ENCODE measurements at regions not wholly inside any gene's neighbourhood (a gene's known extent, or its start where the extent isn't known, plus 50 kb on each side); places are given as distances from the start of the nearest gene placed in this dataset.

DNA sequence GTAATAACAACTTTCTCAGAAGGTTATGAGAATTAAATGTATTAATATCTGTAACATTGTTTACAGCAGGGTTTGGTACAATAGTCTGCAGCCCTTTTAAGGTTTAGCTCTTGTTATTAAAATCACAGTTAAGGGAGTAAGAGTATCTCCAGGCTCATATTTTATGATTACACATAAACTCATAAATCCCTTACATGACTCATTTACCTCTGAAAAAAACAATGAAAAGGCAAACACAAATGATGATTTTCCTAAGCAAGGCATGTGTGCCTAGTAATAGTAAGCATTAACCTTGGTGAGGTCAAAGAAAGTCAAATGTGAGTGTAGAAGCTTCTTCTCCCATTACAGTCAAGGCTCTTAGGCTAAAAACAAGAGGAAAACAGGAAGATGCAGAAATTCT lies 84.5 kb upstream of the ADGRL4 start:
- Histone ChIP-seq H3K18ac (ENCODE audit: extremely low read depth, low read length) (no peak overlapping the region), H3K9ac (replicated peaks in 1 of 4; ENCODE audit: extremely low read depth in 1 of 4, low read depth in 3 of 4, low read length in 3 of 4) (no peak overlapping the region), H4K5ac (ENCODE audit: insufficient read length, low read depth, low read length) (no peak overlapping the region), H3K36me3 (ENCODE audit: control insufficient read depth in 2 of 4, insufficient read depth in 4 of 4, low read length in 3 of 4) (no peaks in the 10 kb centered on the region), H3K4me3 (ENCODE audit: extremely low read depth in 1 of 4, insufficient read depth in 2 of 4, low read depth in 3 of 4, low read length in 4 of 4) (no peak overlapping the region), H2BK120ac (replicated peaks; ENCODE audit: low read depth, low read length) (no peak overlapping the region), H2BK15ac (ENCODE audit: low read length) (no peak overlapping the region), H2BK20ac (ENCODE audit: low read length) (no peak overlapping the region), H3K4me2 (ENCODE audit: insufficient read depth in 1 of 2, low read depth in 2 of 2, low read length in 2 of 2) (no peak overlapping the region), H3K56ac (replicated peaks; ENCODE audit: insufficient read length, low read depth, low read length) (no peak overlapping the region), H3K9me3 (ENCODE audit: insufficient read depth in 2 of 2, low read depth in 1 of 2, low read length in 1 of 2) (no peaks in the 10 kb centered on the region), H3K23me2 (ENCODE audit: low read depth, low read length) (no peaks in the 10 kb centered on the region), H3K4ac (replicated peaks; ENCODE audit: insufficient read length, low read depth, low read length) (no peak overlapping the region), H3K79me1 (ENCODE audit: low read depth, low read length) (no peaks in the 10 kb centered on the region), H2AFZ (ENCODE audit: low read length) (no peak overlapping the region), H3K4me1 (replicated peaks in 1 of 4; ENCODE audit: control insufficient read depth in 3 of 4, insufficient read depth in 4 of 4, low read length in 3 of 4) (no peaks in the 10 kb centered on the region), H2BK12ac (ENCODE audit: low read depth, low read length) (no peak overlapping the region), H3K27me3 (replicated peaks in 1 of 4; ENCODE audit: control insufficient read depth in 3 of 4, extremely low read depth in 1 of 4, insufficient read depth in 3 of 4, low read length in 3 of 4) (no peaks in the 10 kb centered on the region), H4K91ac (replicated peaks; ENCODE audit: insufficient read length, low read length) (no peak overlapping the region), H2AK5ac (ENCODE audit: low read depth, low read length) (no peak overlapping the region), H3K27ac (ENCODE audit: low read depth, low read length) (no peak overlapping the region), H3K79me2 (ENCODE audit: control insufficient read depth in 1 of 2, insufficient read depth in 2 of 2, low read length in 2 of 2) (no peaks in the 10 kb centered on the region), H4K8ac (ENCODE audit: extremely low read depth, insufficient read depth, low read length) (no peak overlapping the region), H2BK5ac (ENCODE audit: low read depth, low read length) (no peak overlapping the region), H3K14ac (ENCODE audit: insufficient read length) (no peak overlapping the region), H4K20me1 (replicated peaks in 1 of 2; ENCODE audit: control insufficient read depth in 1 of 2, insufficient read depth in 2 of 2, low read length in 2 of 2) (no peaks in the 10 kb centered on the region), H3K23ac (ENCODE audit: insufficient read length) (no peak overlapping the region)
- ChIA-PET CTCF (ENCODE audit: partially characterized antibody) (no interaction called here), POLR2A (ENCODE audit: partially characterized antibody) (no interaction called here)
- no peak for DNase-seq (ENCODE audit: low read depth in 1 of 2, low spot score in 2 of 2)
- no peak for FAIRE-seq
- TF ChIP-seq, protein P1, sequence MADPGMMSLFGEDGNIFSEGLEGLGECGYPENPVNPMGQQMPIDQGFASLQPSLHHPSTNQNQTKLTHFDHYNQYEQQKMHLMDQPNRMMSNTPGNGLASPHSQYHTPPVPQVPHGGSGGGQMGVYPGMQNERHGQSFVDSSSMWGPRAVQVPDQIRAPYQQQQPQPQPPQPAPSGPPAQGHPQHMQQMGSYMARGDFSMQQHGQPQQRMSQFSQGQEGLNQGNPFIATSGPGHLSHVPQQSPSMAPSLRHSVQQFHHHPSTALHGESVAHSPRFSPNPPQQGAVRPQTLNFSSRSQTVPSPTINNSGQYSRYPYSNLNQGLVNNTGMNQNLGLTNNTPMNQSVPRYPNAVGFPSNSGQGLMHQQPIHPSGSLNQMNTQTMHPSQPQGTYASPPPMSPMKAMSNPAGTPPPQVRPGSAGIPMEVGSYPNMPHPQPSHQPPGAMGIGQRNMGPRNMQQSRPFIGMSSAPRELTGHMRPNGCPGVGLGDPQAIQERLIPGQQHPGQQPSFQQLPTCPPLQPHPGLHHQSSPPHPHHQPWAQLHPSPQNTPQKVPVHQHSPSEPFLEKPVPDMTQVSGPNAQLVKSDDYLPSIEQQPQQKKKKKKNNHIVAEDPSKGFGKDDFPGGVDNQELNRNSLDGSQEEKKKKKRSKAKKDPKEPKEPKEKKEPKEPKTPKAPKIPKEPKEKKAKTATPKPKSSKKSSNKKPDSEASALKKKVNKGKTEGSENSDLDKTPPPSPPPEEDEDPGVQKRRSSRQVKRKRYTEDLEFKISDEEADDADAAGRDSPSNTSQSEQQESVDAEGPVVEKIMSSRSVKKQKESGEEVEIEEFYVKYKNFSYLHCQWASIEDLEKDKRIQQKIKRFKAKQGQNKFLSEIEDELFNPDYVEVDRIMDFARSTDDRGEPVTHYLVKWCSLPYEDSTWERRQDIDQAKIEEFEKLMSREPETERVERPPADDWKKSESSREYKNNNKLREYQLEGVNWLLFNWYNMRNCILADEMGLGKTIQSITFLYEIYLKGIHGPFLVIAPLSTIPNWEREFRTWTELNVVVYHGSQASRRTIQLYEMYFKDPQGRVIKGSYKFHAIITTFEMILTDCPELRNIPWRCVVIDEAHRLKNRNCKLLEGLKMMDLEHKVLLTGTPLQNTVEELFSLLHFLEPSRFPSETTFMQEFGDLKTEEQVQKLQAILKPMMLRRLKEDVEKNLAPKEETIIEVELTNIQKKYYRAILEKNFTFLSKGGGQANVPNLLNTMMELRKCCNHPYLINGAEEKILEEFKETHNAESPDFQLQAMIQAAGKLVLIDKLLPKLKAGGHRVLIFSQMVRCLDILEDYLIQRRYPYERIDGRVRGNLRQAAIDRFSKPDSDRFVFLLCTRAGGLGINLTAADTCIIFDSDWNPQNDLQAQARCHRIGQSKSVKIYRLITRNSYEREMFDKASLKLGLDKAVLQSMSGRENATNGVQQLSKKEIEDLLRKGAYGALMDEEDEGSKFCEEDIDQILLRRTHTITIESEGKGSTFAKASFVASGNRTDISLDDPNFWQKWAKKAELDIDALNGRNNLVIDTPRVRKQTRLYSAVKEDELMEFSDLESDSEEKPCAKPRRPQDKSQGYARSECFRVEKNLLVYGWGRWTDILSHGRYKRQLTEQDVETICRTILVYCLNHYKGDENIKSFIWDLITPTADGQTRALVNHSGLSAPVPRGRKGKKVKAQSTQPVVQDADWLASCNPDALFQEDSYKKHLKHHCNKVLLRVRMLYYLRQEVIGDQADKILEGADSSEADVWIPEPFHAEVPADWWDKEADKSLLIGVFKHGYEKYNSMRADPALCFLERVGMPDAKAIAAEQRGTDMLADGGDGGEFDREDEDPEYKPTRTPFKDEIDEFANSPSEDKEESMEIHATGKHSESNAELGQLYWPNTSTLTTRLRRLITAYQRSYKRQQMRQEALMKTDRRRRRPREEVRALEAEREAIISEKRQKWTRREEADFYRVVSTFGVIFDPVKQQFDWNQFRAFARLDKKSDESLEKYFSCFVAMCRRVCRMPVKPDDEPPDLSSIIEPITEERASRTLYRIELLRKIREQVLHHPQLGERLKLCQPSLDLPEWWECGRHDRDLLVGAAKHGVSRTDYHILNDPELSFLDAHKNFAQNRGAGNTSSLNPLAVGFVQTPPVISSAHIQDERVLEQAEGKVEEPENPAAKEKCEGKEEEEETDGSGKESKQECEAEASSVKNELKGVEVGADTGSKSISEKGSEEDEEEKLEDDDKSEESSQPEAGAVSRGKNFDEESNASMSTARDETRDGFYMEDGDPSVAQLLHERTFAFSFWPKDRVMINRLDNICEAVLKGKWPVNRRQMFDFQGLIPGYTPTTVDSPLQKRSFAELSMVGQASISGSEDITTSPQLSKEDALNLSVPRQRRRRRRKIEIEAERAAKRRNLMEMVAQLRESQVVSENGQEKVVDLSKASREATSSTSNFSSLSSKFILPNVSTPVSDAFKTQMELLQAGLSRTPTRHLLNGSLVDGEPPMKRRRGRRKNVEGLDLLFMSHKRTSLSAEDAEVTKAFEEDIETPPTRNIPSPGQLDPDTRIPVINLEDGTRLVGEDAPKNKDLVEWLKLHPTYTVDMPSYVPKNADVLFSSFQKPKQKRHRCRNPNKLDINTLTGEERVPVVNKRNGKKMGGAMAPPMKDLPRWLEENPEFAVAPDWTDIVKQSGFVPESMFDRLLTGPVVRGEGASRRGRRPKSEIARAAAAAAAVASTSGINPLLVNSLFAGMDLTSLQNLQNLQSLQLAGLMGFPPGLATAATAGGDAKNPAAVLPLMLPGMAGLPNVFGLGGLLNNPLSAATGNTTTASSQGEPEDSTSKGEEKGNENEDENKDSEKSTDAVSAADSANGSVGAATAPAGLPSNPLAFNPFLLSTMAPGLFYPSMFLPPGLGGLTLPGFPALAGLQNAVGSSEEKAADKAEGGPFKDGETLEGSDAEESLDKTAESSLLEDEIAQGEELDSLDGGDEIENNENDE (IDR thresholded peaks at IDR 0.05; ENCODE audit: insufficient replicate concordance, low read length) = no peak

Data from H1 (cell line).